ENCODE measurements at regions not wholly inside any gene's neighbourhood (a gene's known extent, or its start where the extent isn't known, plus 50 kb on each side); places are given as distances from the start of the nearest gene placed in this dataset.
"Not testable (repeated sequence)": the region's sequence is repeated elsewhere in the genome, so short reads cannot be mapped to it uniquely, and the experiment has no call there.

GRCh38 chr11:98040061-98040808 is 980.5 kb upstream of the CNTN5 start:
- DNase-seq (ENCODE audit: low spot score) = no peak

- DNase-seq (ENCODE audit: low spot score) = no peak
Measured at GRCh38 chr11:98047647-98048046, 973.1 kb upstream of the CNTN5 start.

- no peak for DNase-seq (ENCODE audit: low spot score)
Measured at GRCh38 chr11:98053851-98054250, 966.9 kb upstream of the CNTN5 start.

- DNase-seq (ENCODE audit: low spot score) = no peak
Measured at GRCh38 chr11:98056945-98057344, 963.8 kb upstream of the CNTN5 start.

GRCh38 chr11:98059488-98059887 is 961.3 kb upstream of the CNTN5 start:
- DNase-seq (ENCODE audit: low spot score) = no peak

- no peak for DNase-seq (ENCODE audit: low spot score)
Measured at GRCh38 chr11:98060759-98061158, 960.0 kb upstream of the CNTN5 start.

GRCh38 chr11:98061858-98062257 is 958.9 kb upstream of the CNTN5 start:
- DNase-seq (ENCODE audit: low spot score) = no peak

- no peak for DNase-seq (ENCODE audit: low spot score)
Measured at GRCh38 chr11:98062714-98063113, 958.0 kb upstream of the CNTN5 start.

GRCh38 chr11:98068251-98068650 is 952.5 kb upstream of the CNTN5 start:
- no peak for DNase-seq (ENCODE audit: low spot score)

GRCh38 chr11:98069147-98069546 is 951.6 kb upstream of the CNTN5 start:
- not testable (repeated sequence) for DNase-seq (ENCODE audit: low spot score)

- no peak for DNase-seq (ENCODE audit: low spot score)
Measured at GRCh38 chr11:98069861-98070260, 950.9 kb upstream of the CNTN5 start.

- no peak for DNase-seq (ENCODE audit: low spot score)
Measured at GRCh38 chr11:98090861-98091505, 929.8 kb upstream of the CNTN5 start.

- no peak for DNase-seq (ENCODE audit: low spot score)
Measured at GRCh38 chr11:98099371-98099770, 921.4 kb upstream of the CNTN5 start.

GRCh38 chr11:98100689-98101088 is 920.1 kb upstream of the CNTN5 start:
- DNase-seq (ENCODE audit: low spot score) = no peak

- DNase-seq (ENCODE audit: low spot score) = no peak
Measured at GRCh38 chr11:98101329-98101728, 919.4 kb upstream of the CNTN5 start.

- no peak for DNase-seq (ENCODE audit: low spot score)
Measured at GRCh38 chr11:98104249-98104648, 916.5 kb upstream of the CNTN5 start.

- DNase-seq (ENCODE audit: low spot score) = no peak
Measured at GRCh38 chr11:98107736-98108135, 913.0 kb upstream of the CNTN5 start.

GRCh38 chr11:98110030-98110429 is 910.7 kb upstream of the CNTN5 start:
- DNase-seq (ENCODE audit: low spot score) = no peak

GRCh38 chr11:98115873-98116272 is 904.9 kb upstream of the CNTN5 start:
- no peak for DNase-seq (ENCODE audit: low spot score)

GRCh38 chr11:98130117-98130625 is 890.6 kb upstream of the CNTN5 start:
- DNase-seq (ENCODE audit: low spot score) = no peak

GRCh38 chr11:98136357-98136756 is 884.4 kb upstream of the CNTN5 start:
- no peak for DNase-seq (ENCODE audit: low spot score)

- no peak for DNase-seq (ENCODE audit: low spot score)
Measured at GRCh38 chr11:98137437-98137836, 883.3 kb upstream of the CNTN5 start.

GRCh38 chr11:98143661-98144060 is 877.1 kb upstream of the CNTN5 start:
- DNase-seq (ENCODE audit: low spot score) = no peak

GRCh38 chr11:98153752-98154151 is 867.0 kb upstream of the CNTN5 start:
- DNase-seq (ENCODE audit: low spot score) = no peak
